Panc1 (cell line): ENCODE measurements at regions not wholly inside any gene's neighbourhood (a gene's known extent, or its start where the extent isn't known, plus 50 kb on each side); places are given as distances from the start of the nearest gene placed in this dataset.

Experiments
- CTCF ChIP-seq: fragments of 450-650 bp; IDR thresholded peaks from 2 replicates; pipeline ENCODE4 v1.5.1; 2017; ENCODE audit warnings: mild to moderate bottlenecking
- POLR2AphosphoS5 ChIP-seq: IDR thresholded peaks from 2 replicates; pipeline ENCODE4 v1.6.1; 2012; ENCODE audit warnings: mild to moderate bottlenecking, low read depth, low read length, moderate library complexity
- REST ChIP-seq, 2 experiments: IDR thresholded peaks; 2 replicates each; pipeline ENCODE4 v1.6.1; 2011 to 2012; ENCODE audit warnings: low read depth in 2 of 2, control low read depth in 1 of 2, low read length in 1 of 2, mild to moderate bottlenecking in 1 of 2, moderate library complexity in 1 of 2; ENCODE audit not compliant: insufficient read depth in 1 of 2
- SIN3A ChIP-seq: IDR thresholded peaks from 2 replicates; pipeline ENCODE4 v1.6.1; 2012; ENCODE audit warnings: low read depth, mild to moderate bottlenecking, low read length, moderate library complexity, borderline replicate concordance; ENCODE audit not compliant: insufficient read depth
- TCF7L2 ChIP-seq: IDR thresholded peaks from 2 replicates; pipeline ENCODE4 v1.6.1; 2011; ENCODE audit warnings: mild to moderate bottlenecking, low read depth, low read length, inconsistent platforms

- no peak for TF ChIP-seq CTCF
- TF ChIP-seq TCF7L2 = no peak
- TF ChIP-seq POLR2AphosphoS5 = no peak
- no peak for TF ChIP-seq SIN3A
- no peak for TF ChIP-seq REST (IDR thresholded peaks at IDR 0.05; ENCODE audit: insufficient read depth in 1 of 2, low read depth in 2 of 2, low read length in 1 of 2)
These were observed 205.5 kb downstream of the JCAD start for GRCh38 chr10:29853913-29854312.
